ENCODE measurements at regions not wholly inside any gene's neighbourhood (a gene's known extent, or its start where the extent isn't known, plus 50 kb on each side); places are given as distances from the start of the nearest gene placed in this dataset. TPM values are rescaled to one million over a fixed set of nuclear protein-coding genes. Genes with fewer than 3 reads are reported as not detected.

- POLR2A ChIA-PET = interaction anchor here (0.5 kb wide), 1 partner anchor 1528 kb away, joined by 10 read pairs; no protein-coding TSS in a partner anchor
- Histone ChIP-seq H3K27ac (ENCODE audit: low read length) (no peak overlapping the region), H3K9me3 (ENCODE audit: control insufficient read depth, insufficient read depth, low read depth, low read length) (no peaks in the 10 kb centered on the region), H3K4me3 (ENCODE audit: low read depth in 2 of 2, low read length in 2 of 2) (no peak overlapping the region), H3K4me1 (ENCODE audit: control insufficient read depth, insufficient read depth, low read length) (no peaks in the 10 kb centered on the region), H3K36me3 (ENCODE audit: control insufficient read depth, insufficient read depth, low read length) (no peaks in the 10 kb centered on the region), H3K27me3 (ENCODE audit: control insufficient read depth, insufficient read depth, low read length) (peaks cover 5% of the 10 kb centered on the region; the same call in 1 of the 2 replicates)
- ATAC-seq = no peak
- intact Hi-C loops (cut with micrococcal nuclease; ENCODE audit: unreplicated experiment) = no loop called here
- in situ Hi-C loops (cut with HindIII; ENCODE audit: low pct_unique_long_range_greater_than_20kb, low sequenced_read_pairs) = no loop called here
- DNase-seq (ENCODE audit: low read depth, low spot score) = no peak
- CTCF ChIA-PET = no interaction called here
- no TSS peak for BruUV-seq (replicated peaks)
- TF ChIP-seq CTCF (IDR thresholded peaks at IDR 0.05) (no peak), TCF7L2 (IDR thresholded peaks at IDR 0.05; ENCODE audit: low read depth, low read length) (no peak), REST (IDR thresholded peaks at IDR 0.05; ENCODE audit: insufficient read depth in 1 of 2, low read depth in 2 of 2, low read length in 1 of 2) (no peak), SIN3A (IDR thresholded peaks at IDR 0.05; ENCODE audit: borderline replicate concordance, insufficient read depth, low read depth, low read length) (no peak), POLR2AphosphoS5 (IDR thresholded peaks at IDR 0.05; ENCODE audit: low read depth, low read length) (no peak)
Measured at GRCh38 chr15:36527235-36528162, 51.9 kb upstream of the CDIN1 start.

GRCh38 chr15:36529296-36530011, 50.0 kb upstream of the CDIN1 start:
- no peak for TF ChIP-seq POLR2AphosphoS5 (IDR thresholded peaks at IDR 0.05; ENCODE audit: low read depth, low read length)
- no peak for TF ChIP-seq CTCF (IDR thresholded peaks at IDR 0.05)
- no peak for TF ChIP-seq SIN3A (IDR thresholded peaks at IDR 0.05; ENCODE audit: borderline replicate concordance, insufficient read depth, low read depth, low read length)
- H3K4me1 ChIP-seq (ENCODE audit: control insufficient read depth, insufficient read depth, low read length) = no peaks in the 10 kb centered on the region
- intact Hi-C loops (cut with micrococcal nuclease; ENCODE audit: unreplicated experiment) = no loop called here
- no peak overlapping the region for H3K27ac ChIP-seq (ENCODE audit: low read length)
- ATAC-seq = no peak
- H3K4me3 ChIP-seq (ENCODE audit: low read depth in 2 of 2, low read length in 2 of 2) = no peak overlapping the region
- ChIA-PET POLR2A (no interaction called here), CTCF (interaction anchor here (0.6 kb wide), 1 partner anchor 344 kb away, joined by 3 read pairs; no protein-coding TSS in a partner anchor)
- in situ Hi-C loops (cut with HindIII; ENCODE audit: low pct_unique_long_range_greater_than_20kb, low sequenced_read_pairs) = no loop called here
- H3K36me3 ChIP-seq (ENCODE audit: control insufficient read depth, insufficient read depth, low read length) = no peaks in the 10 kb centered on the region
- DNase-seq (ENCODE audit: low read depth, low spot score) = no peak
- no peaks in the 10 kb centered on the region for H3K9me3 ChIP-seq (ENCODE audit: control insufficient read depth, insufficient read depth, low read depth, low read length)
- H3K27me3 ChIP-seq (ENCODE audit: control insufficient read depth, insufficient read depth, low read length) = peaks cover 5% of the 10 kb centered on the region; the same call in 1 of the 2 replicates
- BruUV-seq (replicated peaks) = no TSS peak

Small RNAs in the stretch of these regions (microRNA-seq; reads per million reads assigned to microRNA genes)
- gene MIR4510 (ENCODE audit: unreplicated experiment) = not detected

Measured in Panc1 (cell line).